ENCODE measurements at regions not wholly inside any gene's neighbourhood (a gene's known extent, or its start where the extent isn't known, plus 50 kb on each side); places are given as distances from the start of the nearest gene placed in this dataset.
A peak's percentile ranks its signal among the peaks of the same experiment; 100 is the strongest.

- Histone ChIP-seq H3K4me3 (ENCODE audit: low read length in 2 of 2) (no peak overlapping the region), H3K27ac (ENCODE audit: low read depth in 1 of 2, low read length in 1 of 2) (no peak overlapping the region), H3K9me3 (ENCODE audit: control insufficient read depth in 2 of 2, insufficient read depth in 1 of 2, low read length in 1 of 2) (no peaks in the 10 kb centered on the region), H3K27me3 (ENCODE audit: control insufficient read depth in 2 of 2, insufficient read depth in 1 of 2, low read length in 1 of 2) (no peaks in the 10 kb centered on the region), H3K4me1 (ENCODE audit: control insufficient read depth in 2 of 2, insufficient read depth in 2 of 2, low read length in 2 of 2) (peaks cover 2 to 5% of the 10 kb centered on the region in 2 donors), H3K36me3 (ENCODE audit: control insufficient read depth in 2 of 2, insufficient read depth in 2 of 2, low read length in 1 of 2) (no peaks in the 10 kb centered on the region)
- 81% methylated on average over 1 of the region's 1 CpG for WGBS
- DNase-seq (ENCODE audit: low read depth in 6 of 9, low spot score in 9 of 9) = no peak
These were observed 86.4 kb upstream of the FAM9C start for GRCh38 chrX:13130816-13131215.

DNA sequence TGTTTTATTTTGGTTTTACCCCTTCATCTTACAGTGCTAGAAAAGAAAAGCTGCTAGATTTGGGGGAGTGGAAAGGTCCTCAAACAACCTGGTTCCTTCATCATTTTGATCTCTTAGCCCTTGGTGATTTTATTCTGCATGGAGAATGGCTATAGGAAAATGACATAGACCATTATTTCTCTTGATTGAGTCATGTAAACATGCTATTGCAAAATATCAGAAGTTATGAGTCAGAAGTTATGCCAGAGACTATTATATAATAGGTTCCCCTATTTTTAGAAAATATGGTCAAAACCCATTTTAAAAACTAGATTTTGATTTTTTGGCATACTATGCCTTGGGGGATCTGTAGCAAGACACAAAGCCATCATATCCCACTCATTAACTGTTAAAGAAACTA lies 83.7 kb upstream of the FAM9C start:
- Histone ChIP-seq H3K4me3 (ENCODE audit: low read length in 2 of 2) (no peak overlapping the region), H3K27me3 (ENCODE audit: control insufficient read depth in 2 of 2, insufficient read depth in 1 of 2, low read length in 1 of 2) (no peaks in the 10 kb centered on the region), H3K9me3 (ENCODE audit: control insufficient read depth in 2 of 2, insufficient read depth in 1 of 2, low read length in 1 of 2) (no peaks in the 10 kb centered on the region), H3K36me3 (ENCODE audit: control insufficient read depth in 2 of 2, insufficient read depth in 2 of 2, low read length in 1 of 2) (no peaks in the 10 kb centered on the region), H3K4me1 (ENCODE audit: control insufficient read depth in 2 of 2, insufficient read depth in 2 of 2, low read length in 2 of 2) (peaks cover 6 to 17% of the 10 kb centered on the region in 2 donors), H3K27ac (ENCODE audit: low read depth in 1 of 2, low read length in 1 of 2) (no peak overlapping the region)
- DNase-seq (ENCODE audit: low read depth in 6 of 9, low spot score in 9 of 9) = no peak

GRCh38 chrX:13126775-13127174 lies 82.4 kb upstream of the FAM9C start:
- WGBS = 91% methylated on average over 3 of the region's 3 CpGs
- DNase-seq (ENCODE audit: low read depth in 6 of 9, low spot score in 9 of 9) = no peak
- Histone ChIP-seq H3K9me3 (ENCODE audit: control insufficient read depth in 2 of 2, insufficient read depth in 1 of 2, low read length in 1 of 2) (no peaks in the 10 kb centered on the region), H3K4me1 (ENCODE audit: control insufficient read depth in 2 of 2, insufficient read depth in 2 of 2, low read length in 2 of 2) (peaks cover 7 to 23% of the 10 kb centered on the region in 2 donors), H3K4me3 (ENCODE audit: low read length in 2 of 2) (no peak overlapping the region), H3K27ac (ENCODE audit: low read depth in 1 of 2, low read length in 1 of 2) (no peak overlapping the region), H3K27me3 (ENCODE audit: control insufficient read depth in 2 of 2, insufficient read depth in 1 of 2, low read length in 1 of 2) (no peaks in the 10 kb centered on the region), H3K36me3 (ENCODE audit: control insufficient read depth in 2 of 2, insufficient read depth in 2 of 2, low read length in 1 of 2) (no peaks in the 10 kb centered on the region)

DNA sequence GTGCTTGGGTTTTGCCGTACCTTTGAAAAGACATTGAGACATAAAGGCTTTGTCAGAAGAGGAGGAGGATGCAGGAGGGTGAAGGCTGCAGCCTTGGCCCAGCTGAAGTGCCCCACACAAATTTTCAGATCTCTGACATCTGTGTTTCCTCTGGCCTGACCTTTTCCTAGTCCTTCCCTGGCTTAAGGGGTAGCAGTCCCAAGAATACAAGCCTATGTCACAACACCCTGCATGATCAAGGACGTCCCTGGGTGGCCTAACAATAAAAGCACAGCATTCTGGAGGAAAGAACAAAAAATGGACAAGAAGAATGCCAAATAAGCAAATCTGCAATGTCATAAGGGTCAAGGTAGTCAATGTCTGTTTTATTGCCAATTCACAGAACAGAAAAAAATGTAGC lies 80.8 kb upstream of the FAM9C start:
- Histone ChIP-seq H3K4me1 (ENCODE audit: control insufficient read depth in 2 of 2, insufficient read depth in 2 of 2, low read length in 2 of 2) (peaks cover 5 to 20% of the 10 kb centered on the region in 2 donors), H3K4me3 (ENCODE audit: low read length in 2 of 2) (no peak overlapping the region), H3K9me3 (ENCODE audit: control insufficient read depth in 2 of 2, insufficient read depth in 1 of 2, low read length in 1 of 2) (no peaks in the 10 kb centered on the region), H3K36me3 (ENCODE audit: control insufficient read depth in 2 of 2, insufficient read depth in 2 of 2, low read length in 1 of 2) (no peaks in the 10 kb centered on the region), H3K27me3 (ENCODE audit: control insufficient read depth in 2 of 2, insufficient read depth in 1 of 2, low read length in 1 of 2) (no peaks in the 10 kb centered on the region), H3K27ac (ENCODE audit: low read depth in 1 of 2, low read length in 1 of 2) (no peak overlapping the region)
- whole genome bisulfite sequencing = 95% methylated on average over 2 of the region's 2 CpGs
- DNase-seq (ENCODE audit: low read depth in 6 of 9, low spot score in 9 of 9) = no peak

DNA sequence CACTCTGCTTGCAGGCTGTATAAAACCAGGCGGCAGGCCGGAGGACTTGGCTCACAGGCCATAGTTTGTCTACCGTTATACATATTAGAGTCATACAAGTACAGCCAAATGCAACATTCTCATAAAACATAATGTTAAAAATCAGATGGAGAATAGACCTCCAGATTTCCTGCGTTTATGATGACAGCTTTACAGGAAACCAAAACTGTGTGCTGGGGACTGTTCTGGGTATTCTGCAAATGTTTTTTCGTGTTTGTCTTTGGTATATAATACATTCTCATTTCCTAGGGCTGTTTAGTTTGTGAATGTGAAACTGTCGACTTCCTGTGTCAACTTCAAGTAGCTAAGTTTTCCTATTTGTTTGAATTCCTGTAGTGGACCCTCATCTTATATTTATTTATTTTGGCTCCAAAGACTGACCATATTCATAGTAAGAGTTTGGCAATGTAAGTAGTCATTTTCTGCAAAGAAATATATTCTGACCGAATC lies 79.5 kb upstream of the FAM9C start:
- no peaks in the 10 kb centered on the region for H3K27me3 ChIP-seq (ENCODE audit: control insufficient read depth in 2 of 2, insufficient read depth in 1 of 2, low read length in 1 of 2)
- H3K36me3 ChIP-seq (ENCODE audit: control insufficient read depth in 2 of 2, insufficient read depth in 2 of 2, low read length in 1 of 2) = no peaks in the 10 kb centered on the region
- 10% methylated on average over 7 of the region's 7 CpGs for WGBS
- peak overlapping the region; percentile 65 to 75 for H3K27ac ChIP-seq (ENCODE audit: low read depth in 1 of 2, low read length in 1 of 2)
- peaks cover 5 to 20% of the 10 kb centered on the region in 2 donors for H3K4me1 ChIP-seq (ENCODE audit: control insufficient read depth in 2 of 2, insufficient read depth in 2 of 2, low read length in 2 of 2)
- no peak overlapping the region for H3K4me3 ChIP-seq (ENCODE audit: low read length in 2 of 2)
- H3K9me3 ChIP-seq (ENCODE audit: control insufficient read depth in 2 of 2, insufficient read depth in 1 of 2, low read length in 1 of 2) = no peaks in the 10 kb centered on the region
- DNase-seq (ENCODE audit: low read depth in 6 of 9, low spot score in 9 of 9) = peak in 4 of 9 donors; percentile 6 to 52 (median 17)

GRCh38 chrX:13123247-13123856 lies 78.9 kb upstream of the FAM9C start:
- 34% methylated on average over 5 of the region's 5 CpGs for WGBS
- no peaks in the 10 kb centered on the region for H3K27me3 ChIP-seq (ENCODE audit: control insufficient read depth in 2 of 2, insufficient read depth in 1 of 2, low read length in 1 of 2)
- H3K36me3 ChIP-seq (ENCODE audit: control insufficient read depth in 2 of 2, insufficient read depth in 2 of 2, low read length in 1 of 2) = no peaks in the 10 kb centered on the region
- peak overlapping the region; percentile 65 to 75 for H3K27ac ChIP-seq (ENCODE audit: low read depth in 1 of 2, low read length in 1 of 2)
- peaks cover 5 to 20% of the 10 kb centered on the region in 2 donors for H3K4me1 ChIP-seq (ENCODE audit: control insufficient read depth in 2 of 2, insufficient read depth in 2 of 2, low read length in 2 of 2)
- DNase-seq (ENCODE audit: low read depth in 6 of 9, low spot score in 9 of 9) = peak in 1 of 9 donors; percentile 18
- H3K4me3 ChIP-seq (ENCODE audit: low read length in 2 of 2) = no peak overlapping the region
- H3K9me3 ChIP-seq (ENCODE audit: control insufficient read depth in 2 of 2, insufficient read depth in 1 of 2, low read length in 1 of 2) = no peaks in the 10 kb centered on the region

DNA sequence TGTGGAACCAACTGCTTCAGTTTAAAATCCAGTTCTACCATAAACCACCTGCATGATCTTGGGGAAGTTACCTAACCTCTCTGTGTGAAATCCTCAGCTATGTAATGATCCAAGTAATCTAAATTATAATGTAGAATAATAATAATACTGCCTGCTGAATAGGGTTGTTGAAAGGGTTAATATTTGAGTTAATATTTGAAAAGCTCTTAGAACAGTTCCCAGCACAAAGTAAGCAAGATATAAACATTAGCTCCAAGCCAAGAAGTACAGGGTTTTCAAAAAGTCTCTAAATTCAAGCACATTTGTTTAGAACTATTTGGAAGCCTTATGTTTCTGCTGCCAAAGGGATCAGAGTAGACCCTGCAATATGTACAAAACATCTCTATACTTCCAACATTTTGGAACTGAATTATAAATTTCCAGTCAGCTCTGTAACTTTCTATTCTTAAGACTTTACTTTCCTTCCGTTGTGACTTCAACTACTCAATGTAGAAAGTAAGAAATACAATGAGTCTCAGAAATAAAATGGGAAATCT lies 76.7 kb upstream of the FAM9C start:
- Histone ChIP-seq H3K36me3 (ENCODE audit: control insufficient read depth in 2 of 2, insufficient read depth in 2 of 2, low read length in 1 of 2) (no peaks in the 10 kb centered on the region), H3K27ac (ENCODE audit: low read depth in 1 of 2, low read length in 1 of 2) (no peak overlapping the region), H3K9me3 (ENCODE audit: control insufficient read depth in 2 of 2, insufficient read depth in 1 of 2, low read length in 1 of 2) (peaks cover 0 to 4% of the 10 kb centered on the region in 2 donors), H3K27me3 (ENCODE audit: control insufficient read depth in 2 of 2, insufficient read depth in 1 of 2, low read length in 1 of 2) (no peaks in the 10 kb centered on the region), H3K4me1 (ENCODE audit: control insufficient read depth in 2 of 2, insufficient read depth in 2 of 2, low read length in 2 of 2) (peaks cover 5 to 20% of the 10 kb centered on the region in 2 donors), H3K4me3 (ENCODE audit: low read length in 2 of 2) (no peak overlapping the region)
- 98% methylated on average over 1 of the region's 1 CpG for WGBS
- no peak for DNase-seq (ENCODE audit: low read depth in 6 of 9, low spot score in 9 of 9)

GRCh38 chrX:13120017-13120416 lies 75.6 kb upstream of the FAM9C start:
- H3K9me3 ChIP-seq (ENCODE audit: control insufficient read depth in 2 of 2, insufficient read depth in 1 of 2, low read length in 1 of 2) = peaks cover 0 to 4% of the 10 kb centered on the region in 2 donors
- no peak overlapping the region for H3K27ac ChIP-seq (ENCODE audit: low read depth in 1 of 2, low read length in 1 of 2)
- 91% methylated on average over 7 of the region's 7 CpGs for WGBS
- peaks cover 5 to 17% of the 10 kb centered on the region in 2 donors for H3K4me1 ChIP-seq (ENCODE audit: control insufficient read depth in 2 of 2, insufficient read depth in 2 of 2, low read length in 2 of 2)
- no peak for DNase-seq (ENCODE audit: low read depth in 6 of 9, low spot score in 9 of 9)
- no peak overlapping the region for H3K4me3 ChIP-seq (ENCODE audit: low read length in 2 of 2)
- H3K36me3 ChIP-seq (ENCODE audit: control insufficient read depth in 2 of 2, insufficient read depth in 2 of 2, low read length in 1 of 2) = no peaks in the 10 kb centered on the region
- H3K27me3 ChIP-seq (ENCODE audit: control insufficient read depth in 2 of 2, insufficient read depth in 1 of 2, low read length in 1 of 2) = no peaks in the 10 kb centered on the region

GRCh38 chrX:13119386-13119785 lies 75.0 kb upstream of the FAM9C start:
- Histone ChIP-seq H3K27me3 (ENCODE audit: control insufficient read depth in 2 of 2, insufficient read depth in 1 of 2, low read length in 1 of 2) (no peaks in the 10 kb centered on the region), H3K9me3 (ENCODE audit: control insufficient read depth in 2 of 2, insufficient read depth in 1 of 2, low read length in 1 of 2) (peaks cover 0 to 4% of the 10 kb centered on the region in 2 donors), H3K27ac (ENCODE audit: low read depth in 1 of 2, low read length in 1 of 2) (no peak overlapping the region), H3K4me3 (ENCODE audit: low read length in 2 of 2) (no peak overlapping the region), H3K36me3 (ENCODE audit: control insufficient read depth in 2 of 2, insufficient read depth in 2 of 2, low read length in 1 of 2) (no peaks in the 10 kb centered on the region), H3K4me1 (ENCODE audit: control insufficient read depth in 2 of 2, insufficient read depth in 2 of 2, low read length in 2 of 2) (peaks cover 5 to 15% of the 10 kb centered on the region in 2 donors)
- no peak for DNase-seq (ENCODE audit: low read depth in 6 of 9, low spot score in 9 of 9)
- WGBS = 97% methylated on average over 3 of the region's 3 CpGs

All from thymus (tissue), 11 donors.